ENCODE measurements at regions not wholly inside any gene's neighbourhood (a gene's known extent, or its start where the extent isn't known, plus 50 kb on each side); places are given as distances from the start of the nearest gene placed in this dataset.
A peak's percentile ranks its signal among the peaks of the same experiment; 100 is the strongest.

DNA sequence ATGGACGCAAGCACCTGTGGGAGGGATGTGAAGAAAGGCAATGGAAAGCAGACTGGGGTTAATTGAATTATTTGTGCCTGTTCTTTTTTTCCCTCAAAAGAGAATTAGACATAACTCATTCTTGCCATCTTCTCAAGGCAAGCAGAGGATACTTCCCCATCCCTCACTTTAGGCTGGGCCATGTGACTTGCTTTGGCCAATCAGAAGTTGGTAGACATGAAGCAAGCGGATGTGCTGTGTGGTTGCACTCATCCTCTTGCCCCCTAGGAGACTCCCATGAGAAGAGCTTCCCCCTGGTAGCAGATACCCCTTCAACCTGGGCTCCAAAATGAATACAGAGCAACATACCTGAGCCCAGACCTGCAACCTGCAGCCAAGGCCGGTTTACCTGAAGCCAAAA lies 124.4 kb upstream of the ZC3H12C start:
- DNase-seq = no peak

DNA sequence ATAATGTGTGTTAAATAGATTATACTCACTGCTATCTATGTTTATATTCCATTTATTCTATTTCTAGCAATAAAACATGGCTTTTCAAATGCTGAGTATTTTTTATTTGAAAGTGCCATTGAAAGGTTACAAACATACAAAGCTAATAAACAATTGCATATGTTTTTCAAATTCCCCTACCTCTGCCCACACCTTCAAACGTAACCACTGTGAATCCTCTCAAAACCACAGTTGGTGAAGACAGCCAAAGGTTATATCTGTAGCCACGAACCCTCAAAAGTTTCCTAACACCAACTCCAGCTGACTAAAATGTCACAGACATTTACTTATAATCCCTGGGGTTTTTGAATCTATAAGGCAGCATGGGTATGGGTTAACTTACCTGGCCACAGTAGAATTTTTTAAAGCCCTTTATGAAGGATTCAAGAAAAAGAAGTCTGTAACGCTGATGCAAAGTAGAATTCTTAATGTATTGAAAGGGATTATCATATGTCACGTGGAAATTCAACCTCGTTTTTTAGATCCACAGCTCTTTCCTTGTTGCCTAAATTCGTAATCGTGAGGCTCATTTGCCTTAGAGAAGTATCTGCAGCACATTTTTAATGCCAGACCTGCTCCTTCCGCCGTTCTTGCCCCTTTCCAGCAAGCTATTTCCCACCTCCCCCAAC lies 122.5 kb upstream of the ZC3H12C start:
- DNase-seq = no peak

- DNase-seq = no peak
Measured at GRCh38 chr11:109971184-109971523, 122.0 kb upstream of the ZC3H12C start.

DNA sequence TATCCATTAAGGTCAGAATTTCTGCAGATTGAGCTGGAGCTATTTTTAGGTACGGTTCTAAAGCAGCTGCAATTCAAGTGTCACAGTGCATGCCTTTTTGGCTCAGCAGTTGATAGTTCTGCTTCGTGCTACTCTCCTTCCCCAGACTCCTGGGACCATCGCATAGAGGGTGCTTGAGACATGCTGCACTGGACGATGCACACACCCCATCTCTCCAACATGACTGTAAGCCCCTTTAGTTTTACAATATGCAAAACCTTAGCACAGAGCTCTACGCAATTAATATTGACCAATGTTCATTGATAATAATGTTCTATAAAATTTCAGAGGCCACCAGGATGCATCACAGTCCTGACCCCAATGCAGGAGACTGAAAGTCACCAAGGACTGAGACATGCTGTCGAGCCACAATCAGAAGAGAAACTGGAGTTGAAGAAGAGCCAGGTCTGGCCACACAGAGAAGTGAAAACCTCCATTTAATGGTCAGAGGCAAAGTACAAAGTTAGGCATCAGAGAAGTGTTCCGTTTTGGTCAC lies 120.9 kb upstream of the ZC3H12C start:
- no peak for DNase-seq

- no peak for DNase-seq
Measured at GRCh38 chr11:109972939-109973338, 120.3 kb upstream of the ZC3H12C start.

- DNase-seq = no peak
Measured at GRCh38 chr11:109973486-109973885, 119.7 kb upstream of the ZC3H12C start.

DNA sequence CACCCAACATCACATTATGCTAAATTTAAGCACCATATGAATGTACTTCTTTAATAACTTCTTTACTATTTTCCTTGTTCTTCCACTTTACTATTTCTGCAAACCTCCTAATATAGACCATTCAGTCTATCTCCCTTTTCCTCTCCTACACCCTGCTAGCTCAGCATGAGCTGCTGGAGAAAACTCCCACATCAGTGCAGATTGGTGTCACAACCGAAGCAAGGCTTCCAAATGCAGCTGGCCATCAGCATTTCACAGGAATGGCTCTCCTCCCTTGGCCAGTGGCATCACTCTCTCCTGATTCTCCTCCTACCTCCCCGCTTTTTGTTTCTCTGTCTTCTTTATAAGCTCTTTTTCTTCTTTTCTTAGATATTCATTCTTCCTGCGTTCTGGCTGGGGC lies 118.7 kb upstream of the ZC3H12C start:
- DNase-seq = no peak

DNA sequence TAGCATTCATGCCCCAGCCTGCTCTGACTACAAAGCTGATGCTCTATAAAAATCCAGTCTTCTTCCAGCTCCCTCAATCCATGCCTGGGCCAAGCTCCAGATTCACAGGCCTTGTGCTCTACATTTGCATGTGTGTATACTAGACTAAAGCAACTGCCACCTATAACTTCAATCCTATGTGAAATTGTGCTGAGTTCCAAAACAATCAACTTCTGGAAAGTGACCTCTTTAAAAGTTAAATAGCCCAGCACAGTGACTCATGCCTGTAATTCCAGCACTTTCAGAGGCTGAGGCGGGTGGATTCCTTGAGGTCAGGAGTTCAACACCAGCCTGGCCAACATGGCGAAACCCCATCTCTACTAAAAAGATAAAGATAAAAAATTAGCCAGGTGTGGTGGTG lies 114.3 kb upstream of the ZC3H12C start:
- no peak for DNase-seq

DNA sequence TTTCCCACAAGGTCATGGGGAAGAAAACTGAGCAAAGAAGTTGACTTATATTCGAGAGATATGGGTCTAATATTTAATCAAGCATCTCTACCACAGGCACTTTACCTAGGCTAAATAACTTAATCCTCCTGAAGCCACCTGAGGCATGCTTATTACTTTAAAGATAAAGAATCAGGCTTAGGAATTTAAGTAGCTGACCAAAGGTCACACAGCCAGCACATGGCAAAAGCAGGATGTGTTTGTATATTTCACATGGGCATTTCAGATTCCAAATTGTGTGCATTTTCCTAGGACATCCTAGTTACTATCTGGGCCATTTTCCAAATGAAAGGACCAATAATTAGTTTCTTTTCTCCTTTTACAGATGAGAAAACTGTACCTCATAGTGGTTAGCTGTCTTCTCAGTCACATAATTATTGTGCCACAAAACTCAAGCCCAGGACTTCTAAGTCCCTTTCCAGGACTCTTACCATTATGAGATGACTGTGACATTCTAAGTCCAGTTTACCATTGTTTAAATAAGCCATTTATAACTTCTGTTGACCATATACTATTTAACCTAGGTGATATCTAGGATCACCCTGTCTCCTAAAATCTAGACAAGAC lies 112.1 kb upstream of the ZC3H12C start:
- no peak for DNase-seq

- no peak for DNase-seq
Measured at GRCh38 chr11:109983358-109983757, 109.8 kb upstream of the ZC3H12C start.

DNA sequence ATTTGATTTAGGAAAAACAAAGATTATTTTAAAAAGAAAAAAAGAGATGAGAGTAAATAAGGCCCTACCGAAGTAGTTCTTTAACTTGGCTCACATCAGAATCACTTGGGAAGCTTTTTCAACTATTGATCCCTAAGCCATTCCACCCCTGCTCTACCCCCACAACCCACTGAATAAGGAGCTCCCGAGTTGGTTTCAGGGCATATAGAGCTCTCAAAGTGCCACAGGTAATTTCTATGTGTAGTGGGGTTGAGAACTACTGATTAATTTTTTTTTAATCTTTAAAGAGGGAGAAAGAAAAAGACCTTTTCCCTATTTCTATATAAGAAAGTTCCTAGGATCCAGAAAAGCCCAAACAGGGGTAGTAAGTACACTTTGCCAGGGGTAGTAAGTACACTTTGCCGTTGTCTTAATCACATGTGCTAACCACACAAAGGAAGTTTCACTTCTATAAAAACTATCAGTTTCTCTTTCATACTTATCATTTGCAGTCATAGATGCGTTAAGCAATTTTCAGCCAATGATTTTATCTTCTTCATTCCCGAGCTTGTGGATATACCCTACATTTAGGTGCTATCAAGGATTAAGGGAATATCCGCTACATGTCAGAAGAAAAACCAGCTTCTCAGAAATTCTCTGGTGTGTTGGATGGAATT lies 108.4 kb upstream of the ZC3H12C start:
- no peak for DNase-seq

DNA sequence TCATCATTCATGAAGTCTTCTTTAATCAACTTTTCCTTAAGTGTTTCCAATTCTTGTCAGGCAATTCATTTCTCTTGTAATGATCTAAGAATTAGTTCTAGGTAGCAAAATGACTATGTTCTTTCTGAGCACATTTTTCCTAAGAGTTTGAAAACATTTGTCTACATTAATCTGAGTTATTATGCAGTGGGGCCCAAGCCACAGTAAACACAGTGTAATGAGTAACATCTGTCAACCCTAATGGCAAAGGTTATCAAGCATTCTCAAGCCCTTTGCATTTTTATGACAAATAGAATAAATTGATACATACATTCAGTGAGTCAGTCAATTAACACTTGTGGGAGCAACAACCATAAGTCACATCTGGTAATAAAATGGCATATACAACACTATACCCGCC lies 106.7 kb upstream of the ZC3H12C start:
- no peak for DNase-seq

DNA sequence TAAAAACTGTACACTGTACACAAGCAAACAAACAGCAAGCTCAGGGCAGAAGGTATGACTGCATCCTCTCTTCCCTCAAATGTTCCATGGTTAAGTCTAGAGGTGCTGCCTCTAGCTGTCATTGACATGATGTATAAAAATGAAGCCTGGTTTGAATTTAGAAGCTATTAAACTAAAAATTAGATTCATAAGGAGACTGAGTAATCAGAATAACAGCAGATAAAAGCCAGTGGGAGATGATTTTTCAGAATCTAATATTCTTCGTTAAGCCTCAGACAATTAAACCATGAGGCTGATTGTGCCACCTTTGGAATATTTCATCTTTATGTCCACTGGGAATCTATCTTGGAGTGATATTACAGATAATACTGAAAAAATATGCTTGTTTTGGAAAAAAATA lies 101.4 kb upstream of the ZC3H12C start:
- no peak for DNase-seq

DNA sequence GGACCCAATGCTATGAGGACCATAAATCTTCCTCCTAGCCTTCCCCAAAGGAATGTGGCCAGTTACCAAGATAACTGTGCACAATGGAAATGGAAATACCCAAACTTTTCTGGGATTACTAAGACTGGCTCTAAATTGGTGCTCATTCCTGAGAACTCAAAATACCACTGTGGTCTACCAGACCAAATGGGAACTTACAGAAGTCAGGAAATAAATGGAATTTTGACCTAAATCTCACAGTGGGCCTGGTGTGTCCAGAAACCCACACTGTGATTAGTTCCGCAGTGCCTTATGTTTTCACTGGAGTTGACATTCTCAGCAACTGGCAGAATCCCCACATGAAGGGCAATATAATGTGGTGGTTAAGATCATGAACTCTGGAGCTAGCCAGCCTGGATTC lies 99.4 kb upstream of the ZC3H12C start:
- DNase-seq = no peak

GRCh38 chr11:109994907-109995306 lies 98.3 kb upstream of the ZC3H12C start:
- no peak for DNase-seq

GRCh38 chr11:109996060-109996459 lies 97.1 kb upstream of the ZC3H12C start:
- DNase-seq = no peak

DNA sequence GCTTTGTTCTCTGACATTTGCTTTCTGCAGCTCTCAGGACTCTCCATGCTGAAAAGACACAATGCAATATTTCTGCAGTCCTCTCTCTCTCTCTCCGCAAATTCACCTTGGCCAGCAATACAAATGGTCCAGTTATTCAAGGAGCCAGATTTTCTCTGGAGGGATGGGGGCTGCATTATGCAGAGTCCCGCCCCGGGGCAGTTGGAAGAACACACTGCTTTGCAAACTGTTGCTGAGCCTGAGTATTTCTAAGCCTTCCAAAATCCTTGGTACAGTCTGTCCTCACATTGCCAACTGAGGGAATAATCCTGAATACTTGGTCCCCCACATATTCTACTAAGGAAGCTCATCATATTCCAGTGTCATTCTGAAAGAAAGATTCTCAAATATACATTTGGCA lies 94.3 kb upstream of the ZC3H12C start:
- no peak for DNase-seq

DNA sequence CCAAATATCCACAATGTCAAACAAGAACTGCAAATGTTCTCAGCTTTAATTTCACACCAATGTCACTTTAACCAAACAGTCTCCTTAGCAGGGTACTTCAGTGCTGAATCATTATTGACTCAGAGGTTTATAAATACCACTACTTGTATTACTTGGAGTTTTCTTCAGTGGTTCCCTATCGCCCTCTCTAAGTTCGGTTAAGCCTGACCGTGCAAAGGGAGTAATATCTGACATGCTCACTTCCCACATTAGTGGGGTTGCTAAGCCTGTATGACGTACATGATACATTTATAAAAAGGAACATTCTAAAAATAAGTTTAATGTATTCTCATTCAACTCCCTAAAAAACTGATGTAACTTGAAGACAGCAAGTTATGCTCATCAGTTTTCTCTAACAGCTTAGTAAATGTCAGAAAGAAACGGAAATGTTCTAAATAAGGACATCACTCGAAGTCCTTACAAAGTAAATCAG lies 93.1 kb upstream of the ZC3H12C start:
- peak; percentile 10 to 19 for DNase-seq

- DNase-seq = no peak
Measured at GRCh38 chr11:110000850-110001249, 92.3 kb upstream of the ZC3H12C start.

- DNase-seq = no peak
Measured at GRCh38 chr11:110003426-110003825, 89.8 kb upstream of the ZC3H12C start.

DNA sequence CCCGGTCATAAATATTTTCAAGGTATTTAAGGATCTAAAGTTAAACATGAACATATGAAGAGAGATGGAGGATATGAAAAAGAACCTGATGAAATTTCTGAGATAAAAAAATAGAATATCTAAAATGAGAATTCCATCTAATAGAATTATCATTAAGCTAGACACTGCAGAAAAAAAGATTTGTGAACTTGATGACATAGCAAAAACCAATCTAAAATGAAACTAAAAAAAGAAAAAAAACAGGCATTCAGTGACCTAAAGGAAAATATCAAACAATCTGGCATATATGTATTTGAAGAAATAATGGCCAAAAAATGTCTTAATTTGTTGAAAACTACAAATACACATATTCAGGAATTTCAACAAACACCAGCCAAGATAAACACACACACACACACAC lies 81.6 kb upstream of the ZC3H12C start:
- no peak for DNase-seq

DNA sequence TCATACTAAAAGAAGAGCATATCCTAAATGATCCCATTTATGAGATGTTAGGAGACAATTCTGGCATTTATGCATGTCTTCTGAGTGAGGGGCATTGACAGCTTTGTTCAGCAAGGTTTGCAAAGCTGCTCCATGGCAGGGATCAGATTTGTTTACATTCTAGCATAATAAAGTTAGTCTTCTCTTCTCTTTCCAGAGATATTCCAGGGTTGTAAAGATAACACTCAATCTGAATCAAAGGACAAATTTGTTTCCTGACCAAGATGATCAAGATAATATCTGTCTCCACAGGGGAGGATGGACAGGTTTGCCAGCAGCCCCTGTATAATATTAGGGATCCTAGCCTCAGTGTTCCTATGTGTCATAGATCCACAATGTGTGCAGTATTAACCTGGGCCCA lies 77.5 kb upstream of the ZC3H12C start:
- no peak for DNase-seq

DNA sequence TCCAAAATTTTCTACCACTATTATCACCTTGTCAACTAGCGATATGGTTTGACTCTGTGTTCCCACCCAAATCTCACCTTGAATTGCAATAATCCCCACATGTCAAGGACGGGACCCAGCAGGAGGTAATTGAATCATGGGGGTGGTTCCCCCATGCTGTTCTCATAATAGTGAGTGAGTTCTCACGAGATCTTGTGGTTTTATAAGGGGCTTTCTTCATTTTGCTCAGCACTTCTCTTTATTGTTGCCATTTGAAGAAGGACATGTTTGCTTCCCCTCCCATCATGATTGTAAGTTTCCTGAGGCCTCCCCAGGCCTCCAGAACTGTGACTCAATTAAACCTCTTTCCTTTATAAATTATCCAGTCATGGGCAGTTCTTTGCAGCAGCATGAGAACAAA lies 73.5 kb upstream of the ZC3H12C start:
- no peak for DNase-seq

All from right lung (tissue), 2 donors.